Inferior parietal cortex (tissue), 1 donor: ENCODE measurements at regions not wholly inside any gene's neighbourhood (a gene's known extent, or its start where the extent isn't known, plus 50 kb on each side); places are given as distances from the start of the nearest gene placed in this dataset.

Experiments used
- DNase-seq: peaks from one replicate; pipeline ENCODE4 v3.0.0-alpha.2; 2016; ENCODE audit errors: extremely low spot score

GRCh38 chr4:126827669-126828068, 805.1 kb upstream of the INTU start:
- DNase-seq, result no peak

- DNase-seq, result no peak
Observed at GRCh38 chr4:126834854-126835253, 797.9 kb upstream of the INTU start.

- no peak for DNase-seq
Observed at GRCh38 chr4:126838941-126839679, 793.6 kb upstream of the INTU start.

GRCh38 chr4:126843492-126844067, 789.2 kb upstream of the INTU start:
- DNase-seq, result no peak

- no peak for DNase-seq
Observed at GRCh38 chr4:126850286-126850685, 782.5 kb upstream of the INTU start.

- no peak for DNase-seq
Observed at GRCh38 chr4:126851391-126851790, 781.4 kb upstream of the INTU start.

GRCh38 chr4:126853715-126854114, 779.0 kb upstream of the INTU start:
- DNase-seq, result no peak

GRCh38 chr4:126856906-126857305, 775.9 kb upstream of the INTU start:
- DNase-seq, result no peak

- DNase-seq, result no peak
Observed at GRCh38 chr4:126859314-126859713, 773.4 kb upstream of the INTU start.

- no peak for DNase-seq
Observed at GRCh38 chr4:126859872-126860271, 772.9 kb upstream of the INTU start.

GRCh38 chr4:126860308-126860707, 772.4 kb upstream of the INTU start:
- no peak for DNase-seq

- no peak for DNase-seq
Observed at GRCh38 chr4:126869967-126870366, 762.8 kb upstream of the INTU start.

GRCh38 chr4:126871810-126872209, 760.9 kb upstream of the INTU start:
- DNase-seq, result no peak

- DNase-seq, result no peak
Observed at GRCh38 chr4:126874533-126874932, 758.2 kb upstream of the INTU start.

GRCh38 chr4:126888968-126889367, 743.8 kb upstream of the INTU start:
- DNase-seq, result no peak

- no peak for DNase-seq
Observed at GRCh38 chr4:126890383-126890782, 742.4 kb upstream of the INTU start.

- DNase-seq, result no peak
Observed at GRCh38 chr4:126890994-126891393, 741.8 kb upstream of the INTU start.

GRCh38 chr4:126894963-126895362, 737.8 kb upstream of the INTU start:
- DNase-seq, result no peak

GRCh38 chr4:126895988-126896570, 736.7 kb upstream of the INTU start:
- DNase-seq, result no peak

- no peak for DNase-seq
Observed at GRCh38 chr4:126897038-126897437, 735.7 kb upstream of the INTU start.

- no peak for DNase-seq
Observed at GRCh38 chr4:126898815-126899214, 733.9 kb upstream of the INTU start.

GRCh38 chr4:126899331-126899801, 733.4 kb upstream of the INTU start:
- peak; percentile 12 for DNase-seq

GRCh38 chr4:126906466-126906865, 726.3 kb upstream of the INTU start:
- DNase-seq, result no peak
